Adrenal gland (tissue), 5 donors: ENCODE measurements at regions not wholly inside any gene's neighbourhood (a gene's known extent, or its start where the extent isn't known, plus 50 kb on each side); places are given as distances from the start of the nearest gene placed in this dataset.

Experiments
- CTCF ChIP-seq, 6 experiments: fragments of 450-650 bp in 4 of 6; fragments of 200-600 bp in 2 of 6; sonication (generic) in 1 of 6; IDR thresholded peaks; 1 replicate in 5 of 6; 2 replicates in 1 of 6; pipeline versions ENCODE4 v1.5.1 to v1.8.0; 2016 to 2021; ENCODE audit warnings: antibody characterized with exemption in 6 of 6, mild to moderate bottlenecking in 2 of 6, moderate library complexity in 1 of 6
- POLR2A ChIP-seq, 2 donors: fragments of 450-650 bp; IDR thresholded peaks; one replicate each; pipeline ENCODE4 v1.6.1; 2017; ENCODE audit warnings: antibody characterized with exemption in 2 of 2, mild to moderate bottlenecking in 2 of 2, moderate library complexity in 1 of 2
- donor health status: DM: no; HTN: no; CAD: no.

GRCh38 chr6:165747963-165748362 is 84.9 kb upstream of the PDE10A start:
- no peak for TF ChIP-seq POLR2A (IDR thresholded peaks at IDR 0.05)
- TF ChIP-seq CTCF (IDR thresholded peaks at IDR 0.05): no peak
